ENCODE measurements at regions not wholly inside any gene's neighbourhood (a gene's known extent, or its start where the extent isn't known, plus 50 kb on each side); places are given as distances from the start of the nearest gene placed in this dataset.

DNA sequence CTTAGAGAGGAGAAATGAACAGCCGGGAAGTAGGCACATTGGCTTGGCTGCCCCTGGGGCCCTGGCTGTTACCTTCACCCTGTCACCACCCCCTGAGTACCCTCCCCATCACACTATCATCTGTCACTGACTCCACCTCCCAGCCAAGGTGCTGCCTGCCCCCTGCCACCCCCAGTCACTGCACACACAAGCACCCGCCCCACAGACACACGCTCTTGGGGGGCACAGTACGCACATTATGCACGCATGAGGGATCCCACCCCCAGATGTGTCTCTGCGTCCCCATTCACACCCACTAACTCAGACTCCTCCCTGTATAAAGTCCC, 223.3 kb downstream of the PTPRU start:
- TF ChIP-seq POLR2A (IDR thresholded peaks at IDR 0.05; ENCODE audit: low read depth, low read length), result no peak
- TF ChIP-seq POLR2AphosphoS5 (IDR thresholded peaks at IDR 0.05; ENCODE audit: low read depth, low read length), result no peak
